Fibroblast of upper back skin (primary cell): ENCODE measurements at regions not wholly inside any gene's neighbourhood (a gene's known extent, or its start where the extent isn't known, plus 50 kb on each side); places are given as distances from the start of the nearest gene placed in this dataset.

Experiments
- DNase-seq: peaks from one replicate; pipeline ENCODE4 v3.0.0-alpha.2; 2013

GRCh38 chr9:99445371-99445891 is 223.3 kb downstream of the SEC61B start:
- DNase-seq = peak; percentile 99

GRCh38 chr9:99445920-99446319 is 223.8 kb downstream of the SEC61B start:
- no peak for DNase-seq

GRCh38 chr9:99447951-99448350 is 225.9 kb downstream of the SEC61B start:
- DNase-seq = no peak

GRCh38 chr9:99449726-99450125 is 227.6 kb downstream of the SEC61B start:
- DNase-seq = peak; percentile 43

GRCh38 chr9:99451112-99451606 is 229.1 kb downstream of the SEC61B start:
- DNase-seq = peak; percentile 19

- no peak for DNase-seq
These were observed 235.3 kb downstream of the SEC61B start for GRCh38 chr9:99457406-99457805.

GRCh38 chr9:99457981-99458380 is 235.9 kb downstream of the SEC61B start:
- no peak for DNase-seq

- no peak for DNase-seq
These were observed 237.8 kb downstream of the SEC61B start for GRCh38 chr9:99459919-99460318.

- no peak for DNase-seq
These were observed 241.0 kb downstream of the SEC61B start for GRCh38 chr9:99463131-99463530.

- DNase-seq = no peak
These were observed 242.5 kb downstream of the SEC61B start for GRCh38 chr9:99464568-99464967.

- DNase-seq = peak; percentile 87
These were observed 243.3 kb downstream of the SEC61B start for GRCh38 chr9:99465231-99465907.

GRCh38 chr9:99466104-99466503 is 244.0 kb downstream of the SEC61B start:
- no peak for DNase-seq

- DNase-seq = no peak
These were observed 244.7 kb downstream of the SEC61B start for GRCh38 chr9:99466781-99467180.

GRCh38 chr9:99471033-99471432 is 249.0 kb downstream of the SEC61B start:
- no peak for DNase-seq

- DNase-seq = no peak
These were observed 250.3 kb downstream of the SEC61B start for GRCh38 chr9:99472240-99472915.

- DNase-seq = no peak
These were observed 250.8 kb downstream of the SEC61B start for GRCh38 chr9:99472916-99473245.

- peak; percentile 37 for DNase-seq
These were observed 252.1 kb downstream of the SEC61B start for GRCh38 chr9:99474186-99474585.

GRCh38 chr9:99475401-99476065 is 253.5 kb downstream of the SEC61B start:
- DNase-seq = no peak

GRCh38 chr9:99478469-99479027 is 256.5 kb downstream of the SEC61B start:
- DNase-seq = no peak

- DNase-seq = no peak
These were observed 257.8 kb downstream of the SEC61B start for GRCh38 chr9:99479929-99480328.

GRCh38 chr9:99485459-99485858 is 263.4 kb downstream of the SEC61B start:
- peak; percentile 87 for DNase-seq

GRCh38 chr9:99486684-99487083 is 264.6 kb downstream of the SEC61B start:
- DNase-seq = no peak
